GM13976 (cell line): ENCODE measurements at regions not wholly inside any gene's neighbourhood (a gene's known extent, or its start where the extent isn't known, plus 50 kb on each side); places are given as distances from the start of the nearest gene placed in this dataset.
A peak's percentile ranks its signal among the peaks of the same experiment; 100 is the strongest.

ENCODE experiments used
- DNase-seq: peaks from one replicate; pipeline ENCODE4 v3.0.0; 2012; ENCODE audit warnings: low spot score
- in situ Hi-C: fragments of 300-500 bp; cut with MboI; formaldehyde crosslinking; loops from one replicate; pipeline ENCODE4 v1.12.0; 2022; ENCODE audit warnings: low sequenced_read_pairs, mixed read lengths, inconsistent platforms; ENCODE audit not compliant: unreplicated experiment
- TF ChIP-seq, protein P1 (sequence below): IDR thresholded peaks from 2 replicates; pipeline ENCODE4 v1.5.1; 2012; ENCODE audit warnings: borderline replicate concordance, mild to moderate bottlenecking; ENCODE audit not compliant: insufficient read depth; ENCODE audit errors: extremely low read depth, missing control alignments, control extremely low read depth

GRCh38 chr11:15829312-15829711 is 527.0 kb downstream of the SOX6 start:
- TF ChIP-seq, protein P1, sequence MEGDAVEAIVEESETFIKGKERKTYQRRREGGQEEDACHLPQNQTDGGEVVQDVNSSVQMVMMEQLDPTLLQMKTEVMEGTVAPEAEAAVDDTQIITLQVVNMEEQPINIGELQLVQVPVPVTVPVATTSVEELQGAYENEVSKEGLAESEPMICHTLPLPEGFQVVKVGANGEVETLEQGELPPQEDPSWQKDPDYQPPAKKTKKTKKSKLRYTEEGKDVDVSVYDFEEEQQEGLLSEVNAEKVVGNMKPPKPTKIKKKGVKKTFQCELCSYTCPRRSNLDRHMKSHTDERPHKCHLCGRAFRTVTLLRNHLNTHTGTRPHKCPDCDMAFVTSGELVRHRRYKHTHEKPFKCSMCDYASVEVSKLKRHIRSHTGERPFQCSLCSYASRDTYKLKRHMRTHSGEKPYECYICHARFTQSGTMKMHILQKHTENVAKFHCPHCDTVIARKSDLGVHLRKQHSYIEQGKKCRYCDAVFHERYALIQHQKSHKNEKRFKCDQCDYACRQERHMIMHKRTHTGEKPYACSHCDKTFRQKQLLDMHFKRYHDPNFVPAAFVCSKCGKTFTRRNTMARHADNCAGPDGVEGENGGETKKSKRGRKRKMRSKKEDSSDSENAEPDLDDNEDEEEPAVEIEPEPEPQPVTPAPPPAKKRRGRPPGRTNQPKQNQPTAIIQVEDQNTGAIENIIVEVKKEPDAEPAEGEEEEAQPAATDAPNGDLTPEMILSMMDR, result no peak
- in situ Hi-C loops, result loop anchor here (25.0 kb wide), 1 partner anchor 783 kb away; no protein-coding TSS in a partner anchor
- peak; percentile 19 for DNase-seq

DNA sequence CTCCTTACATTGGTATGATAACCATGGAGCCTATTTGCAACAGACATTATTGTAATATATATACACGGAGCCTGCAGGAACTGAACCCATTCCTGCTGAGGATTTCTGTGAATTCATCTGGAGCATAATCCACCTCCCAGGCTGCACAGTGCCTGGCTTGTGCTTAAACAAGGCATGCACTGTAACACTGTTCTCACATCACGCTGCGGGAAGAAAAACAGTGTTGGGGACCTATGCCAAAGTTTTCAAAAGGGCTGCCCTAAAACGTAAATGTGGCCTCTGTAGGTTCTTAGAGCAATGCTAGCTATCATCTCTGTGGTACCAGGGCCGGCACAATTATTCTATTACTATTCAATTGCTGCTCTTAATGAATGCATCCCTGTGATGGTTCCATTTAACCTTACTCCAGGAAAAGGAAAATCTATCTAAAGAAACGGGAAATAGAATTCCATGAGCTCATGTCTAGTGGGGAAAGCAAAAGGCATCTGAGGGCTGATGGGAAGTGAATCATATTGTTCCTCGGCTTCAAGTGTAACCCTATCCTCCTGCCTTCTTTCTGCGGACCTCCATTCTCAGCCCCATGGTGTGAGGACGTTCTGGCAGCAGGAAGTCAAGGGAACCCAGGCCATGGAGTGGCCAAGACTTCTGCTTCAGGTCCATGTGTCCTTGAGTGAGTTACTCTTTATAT is 525.5 kb downstream of the SOX6 start:
- no peak for DNase-seq
- in situ Hi-C loops, result loop anchor here (25.0 kb wide), 1 partner anchor 781 kb away; no protein-coding TSS in a partner anchor
- TF ChIP-seq, protein P1, result no peak

GRCh38 chr11:15835788-15836411 is 520.4 kb downstream of the SOX6 start:
- DNase-seq, result no peak
- TF ChIP-seq, protein P1, result no peak
- in situ Hi-C loops, result loop anchor here (25.0 kb wide), 1 partner anchor 776 kb away; no protein-coding TSS in a partner anchor

DNA sequence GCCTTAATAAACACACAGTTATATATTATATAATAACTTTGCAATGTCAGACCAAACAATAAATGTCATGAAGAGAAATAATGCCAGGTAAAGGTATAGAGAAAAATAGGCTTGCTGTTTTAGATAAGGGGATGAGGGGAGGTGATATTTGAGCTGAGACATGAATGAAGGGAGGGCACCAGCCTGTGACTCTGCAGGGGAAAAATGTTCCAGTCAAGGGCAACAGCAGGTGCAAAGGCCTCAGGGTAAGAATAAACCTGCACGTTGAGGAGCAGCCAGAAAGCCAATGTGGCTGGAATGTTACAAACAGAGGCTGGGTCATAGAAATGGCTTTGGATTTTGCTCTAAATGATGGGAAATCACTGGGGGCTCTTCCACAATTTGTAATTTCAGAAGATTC is 519.6 kb downstream of the SOX6 start:
- DNase-seq, result no peak
- TF ChIP-seq, protein P1, result no peak
- in situ Hi-C loops, result loop anchor here (25.0 kb wide), 1 partner anchor 776 kb away; no protein-coding TSS in a partner anchor

DNA sequence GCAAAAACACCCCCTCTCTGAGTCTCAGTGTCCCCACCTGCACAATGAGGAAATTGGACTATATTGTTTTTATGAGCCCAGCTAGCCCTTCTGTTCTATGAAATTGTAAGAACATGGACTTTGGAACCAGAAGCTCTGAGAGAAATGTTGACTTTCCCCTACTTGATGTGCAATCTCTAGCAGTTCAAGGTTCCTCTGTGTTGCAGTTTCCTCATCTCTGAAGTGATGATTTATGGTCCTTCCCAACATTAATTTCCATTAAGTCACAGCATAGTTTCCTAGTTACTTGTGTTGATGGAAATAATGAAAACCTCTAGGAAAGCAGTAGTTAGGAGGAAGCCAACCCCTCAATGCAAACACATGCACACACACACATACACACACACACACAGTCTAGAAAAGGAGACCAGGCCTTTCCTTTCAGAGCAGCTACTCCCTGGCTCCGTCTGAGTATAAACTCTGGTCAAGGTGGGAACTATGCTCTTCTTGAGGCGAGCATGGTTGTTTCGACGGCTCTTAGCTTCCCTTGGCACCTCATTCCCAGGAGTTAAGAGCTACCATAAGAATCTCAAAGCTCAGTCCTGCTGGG is 518.4 kb downstream of the SOX6 start:
- TF ChIP-seq, protein P1, result no peak
- in situ Hi-C loops, result loop anchor here (25.0 kb wide), 1 partner anchor 774 kb away; no protein-coding TSS in a partner anchor
- DNase-seq, result no peak

GRCh38 chr11:15839061-15839460 is 517.3 kb downstream of the SOX6 start:
- in situ Hi-C loops, result loop anchor here (25.0 kb wide), 1 partner anchor 773 kb away; no protein-coding TSS in a partner anchor
- TF ChIP-seq, protein P1, result no peak

More at GRCh38 chr11:15839061-15839460, 517.3 kb downstream of the SOX6 start:
- DNase-seq, result no peak
